ENCODE measurements at regions not wholly inside any gene's neighbourhood (a gene's known extent, or its start where the extent isn't known, plus 50 kb on each side); places are given as distances from the start of the nearest gene placed in this dataset.
"Not testable (repeated sequence)": the region's sequence is repeated elsewhere in the genome, so short reads cannot be mapped to it uniquely, and the experiment has no call there.

DNA sequence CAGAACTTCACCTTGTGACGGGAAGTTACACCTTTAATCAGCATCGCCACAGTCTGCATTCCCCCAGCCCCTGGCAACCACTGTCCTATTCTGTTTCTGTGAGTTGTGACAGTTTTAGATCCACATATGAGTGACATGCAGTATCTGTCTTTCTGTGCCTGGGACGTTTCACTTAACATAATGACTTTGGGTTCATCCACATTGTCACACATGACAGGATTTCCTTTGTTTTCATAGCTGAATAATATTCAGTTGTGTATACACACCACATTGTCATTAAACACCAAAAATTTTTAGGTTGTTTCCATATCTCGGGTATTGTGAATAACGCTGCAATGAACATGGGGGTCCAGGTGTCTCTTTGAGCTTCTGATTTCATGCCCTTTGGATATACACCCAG, 62.6 kb upstream of the BDH1 start:
- DNase-seq (ENCODE audit: extremely low read depth in 1 of 2, low read depth in 1 of 2): not testable (repeated sequence)

DNA sequence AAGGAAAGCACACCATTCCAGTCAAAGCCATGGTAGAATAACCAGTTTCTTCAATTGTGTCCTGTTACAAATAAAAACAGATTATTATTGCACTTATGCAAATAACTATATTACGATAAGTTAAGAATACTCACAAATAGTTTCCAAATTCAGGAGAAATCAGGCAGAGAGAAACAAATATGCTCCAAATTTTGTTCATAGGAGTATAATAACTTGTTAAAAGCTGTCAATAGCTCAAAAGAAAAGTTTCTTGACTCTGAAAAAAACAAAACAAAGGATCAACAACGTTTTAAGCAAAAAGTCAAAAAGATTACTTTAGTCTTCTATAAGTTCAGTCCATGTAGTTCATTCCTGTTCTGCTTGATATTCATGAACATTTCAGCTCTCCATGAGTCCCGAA, 59.7 kb upstream of the BDH1 start:
- DNase-seq (ENCODE audit: extremely low read depth in 1 of 2, low read depth in 1 of 2): no peak

DNA sequence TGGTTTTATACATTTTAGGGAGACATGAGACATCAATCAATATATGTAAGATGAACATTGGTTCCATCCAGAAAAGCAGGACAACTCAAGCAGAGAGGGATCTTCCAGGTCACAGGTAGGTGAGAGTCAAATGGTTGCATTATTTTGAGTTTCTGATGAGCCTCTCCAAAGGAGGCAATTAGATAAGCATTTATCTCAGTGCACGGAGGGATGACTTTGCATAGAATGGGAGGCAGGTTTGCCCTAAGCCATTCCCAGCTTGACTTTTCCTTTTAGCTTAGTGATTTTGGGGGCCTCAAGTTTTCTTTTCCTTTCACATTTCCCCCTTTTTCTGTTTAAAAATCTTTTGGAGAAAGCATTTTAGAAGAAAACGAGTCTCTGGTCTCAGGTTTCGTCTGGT, 58.4 kb upstream of the BDH1 start:
- DNase-seq (ENCODE audit: extremely low read depth in 1 of 2, low read depth in 1 of 2): not testable (repeated sequence)

DNA sequence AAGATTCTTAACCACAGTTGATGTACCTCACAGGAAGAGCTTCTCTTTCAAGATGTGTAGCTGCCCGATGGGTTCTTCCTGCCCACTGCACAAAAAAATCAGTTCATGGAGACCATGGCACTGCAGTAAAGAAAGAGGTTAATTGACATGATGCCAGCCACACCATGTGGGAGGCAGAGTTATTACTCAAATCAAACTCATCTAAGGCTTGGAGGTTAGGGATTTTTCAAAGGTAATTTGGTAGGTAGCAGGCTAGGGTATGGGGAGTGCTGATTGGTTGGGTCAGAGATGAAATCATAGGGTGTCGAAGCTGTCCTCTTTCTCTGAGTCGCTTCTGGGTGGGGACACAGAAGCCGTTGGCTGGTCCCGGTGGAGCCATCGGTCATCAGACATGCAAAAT, 57.4 kb upstream of the BDH1 start:
- peak in 1 of 2 donors; percentile 25 for DNase-seq (ENCODE audit: extremely low read depth in 1 of 2, low read depth in 1 of 2)

DNA sequence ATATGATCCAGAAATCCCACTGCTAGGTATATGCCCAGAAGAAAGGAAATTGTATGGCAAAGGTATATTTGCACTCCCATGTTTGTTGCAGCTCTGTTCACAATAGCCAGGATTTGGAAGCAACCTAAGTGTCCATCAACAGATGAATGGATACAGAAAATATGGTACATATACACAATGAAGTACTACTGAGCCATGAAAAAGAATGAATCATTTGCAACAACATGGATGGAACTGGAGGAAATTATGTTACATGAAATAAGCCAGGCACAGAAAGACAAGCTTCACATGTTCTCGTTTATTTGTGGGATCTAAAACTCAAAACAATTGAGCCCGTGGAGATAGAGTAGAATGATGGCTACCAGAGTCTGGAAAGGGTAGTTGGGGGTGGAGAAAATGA, 55.5 kb upstream of the BDH1 start:
- DNase-seq (ENCODE audit: extremely low read depth in 1 of 2, low read depth in 1 of 2): no peak

DNA sequence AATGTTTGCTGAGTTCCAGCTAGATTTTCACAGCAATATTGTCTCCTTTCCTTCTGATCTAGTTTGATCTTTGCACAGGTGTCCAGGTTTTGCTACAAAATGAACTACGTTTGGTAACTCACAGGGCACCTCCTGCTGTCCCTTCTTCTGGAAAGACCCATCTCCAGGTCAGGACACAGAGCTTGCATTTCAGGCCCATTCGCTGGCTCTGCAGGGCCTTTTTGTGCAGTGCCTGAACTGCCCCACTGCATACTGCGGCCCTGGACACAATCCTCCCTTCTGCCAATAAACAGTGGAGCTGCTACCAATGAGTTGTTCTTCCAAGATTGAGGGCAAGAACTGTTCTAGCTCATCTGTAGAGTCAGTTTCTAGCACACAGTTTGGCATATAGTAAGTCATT, 50.7 kb upstream of the BDH1 start:
- DNase-seq (ENCODE audit: extremely low read depth in 1 of 2, low read depth in 1 of 2): no peak

Data from stimulated activated CD8-positive, alpha-beta memory T cell treated with anti-CD3 and anti-CD28 coated beads, Interleukin-7, amount 100 ng/mL, for 48 hours (primary cell).